ENCODE measurements at regions not wholly inside any gene's neighbourhood (a gene's known extent, or its start where the extent isn't known, plus 50 kb on each side); places are given as distances from the start of the nearest gene placed in this dataset.

- TF ChIP-seq NFRKB (IDR thresholded peaks at IDR 0.05) (no peak), ELF4 (IDR thresholded peaks at IDR 0.05) (no peak), BHLHE40 (IDR thresholded peaks at IDR 0.05; ENCODE audit: borderline replicate concordance) (no peak), FOXA1 (IDR thresholded peaks at IDR 0.05) (no peak), CTBP1 (IDR thresholded peaks at IDR 0.05; ENCODE audit: borderline replicate concordance) (no peak), PKNOX1 (IDR thresholded peaks at IDR 0.05) (no peak)
- ChIA-PET CTCF (no interaction called here), POLR2A (no interaction called here)
- DNase-seq (ENCODE audit: extremely low spot score) = no peak
These were observed 111.3 kb upstream of the PAPPA start for GRCh38 chr9:116042321-116042720.

DNA sequence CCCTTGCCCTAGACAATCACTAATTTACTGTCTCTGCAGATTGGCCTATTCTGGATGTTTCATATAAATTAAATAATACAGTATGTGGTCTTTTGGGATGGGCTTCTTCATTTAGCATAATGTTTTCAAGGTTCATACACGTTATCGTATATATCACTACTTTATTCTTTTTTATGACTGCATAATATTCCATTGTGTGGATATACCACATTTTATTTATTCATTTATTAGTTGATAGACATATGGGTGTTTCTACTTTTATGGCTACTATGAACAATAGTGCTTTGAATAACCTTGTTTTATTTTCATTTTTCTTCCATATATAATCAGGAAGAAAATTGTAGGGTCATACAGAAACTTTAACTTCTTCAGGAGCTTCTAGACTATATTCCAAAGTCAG lies 108.5 kb upstream of the PAPPA start:
- ChIA-PET CTCF (no interaction called here), POLR2A (no interaction called here)
- TF ChIP-seq BHLHE40 (IDR thresholded peaks at IDR 0.05; ENCODE audit: borderline replicate concordance) (no peak), NFRKB (IDR thresholded peaks at IDR 0.05) (no peak), SP1 (IDR thresholded peaks at IDR 0.05) (no peak), FOXK2 (IDR thresholded peaks at IDR 0.05) (no peak), PKNOX1 (IDR thresholded peaks at IDR 0.05) (no peak), LEF1 (IDR thresholded peaks at IDR 0.05; ENCODE audit: borderline replicate concordance) (no peak), FOXM1 (IDR thresholded peaks at IDR 0.05; ENCODE audit: borderline replicate concordance) (no peak), ARNT (IDR thresholded peaks at IDR 0.05) (no peak), HDGF (IDR thresholded peaks at IDR 0.05; ENCODE audit: borderline replicate concordance) (no peak), TARDBP (IDR thresholded peaks at IDR 0.05) (no peak), CTBP1 (IDR thresholded peaks at IDR 0.05; ENCODE audit: borderline replicate concordance) (no peak), SUZ12 (IDR thresholded peaks at IDR 0.05) (no peak), ELF4 (IDR thresholded peaks at IDR 0.05) (no peak)
- no peak for DNase-seq (ENCODE audit: extremely low spot score)

DNA sequence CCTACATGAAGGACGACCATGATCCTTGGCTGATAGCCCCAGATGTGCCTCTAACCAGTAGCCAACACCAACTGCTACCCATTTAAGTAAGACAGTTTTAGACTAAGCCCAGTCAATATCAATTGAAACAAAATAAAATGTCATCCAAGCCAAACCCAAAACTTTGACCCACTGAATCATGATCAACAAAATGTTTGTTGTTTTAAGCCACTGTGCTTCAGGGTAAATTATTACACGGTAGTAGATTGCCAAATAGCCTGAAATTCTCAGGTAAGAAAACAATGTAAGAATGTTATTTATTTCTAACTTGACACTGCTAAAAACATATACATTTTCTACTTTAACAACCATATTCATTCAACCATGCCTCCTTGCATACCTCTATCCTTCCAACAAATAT lies 105.5 kb upstream of the PAPPA start:
- ChIA-PET POLR2A (no interaction called here), CTCF (no interaction called here)
- no peak for TF ChIP-seq ARNT (IDR thresholded peaks at IDR 0.05)
- TF ChIP-seq L3MBTL2 (conservative IDR thresholded peaks at IDR 0.05) = no peak
- TF ChIP-seq LEF1 (IDR thresholded peaks at IDR 0.05; ENCODE audit: borderline replicate concordance) = no peak
- no peak for TF ChIP-seq FOXA1 (IDR thresholded peaks at IDR 0.05)
- no peak for TF ChIP-seq FOXM1 (IDR thresholded peaks at IDR 0.05; ENCODE audit: borderline replicate concordance)
- DNase-seq (ENCODE audit: extremely low spot score) = no peak

- TF ChIP-seq SUZ12 (IDR thresholded peaks at IDR 0.05) (no peak), L3MBTL2 (conservative IDR thresholded peaks at IDR 0.05) (no peak), HDGF (IDR thresholded peaks at IDR 0.05; ENCODE audit: borderline replicate concordance) (no peak), BHLHE40 (IDR thresholded peaks at IDR 0.05; ENCODE audit: borderline replicate concordance) (no peak), NFRKB (IDR thresholded peaks at IDR 0.05) (no peak), ZNF384 (IDR thresholded peaks at IDR 0.05) (no peak)
- CTCF ChIA-PET = no interaction called here
- DNase-seq (ENCODE audit: extremely low spot score) = no peak
- POLR2A ChIA-PET = no interaction called here
These were observed 104.1 kb upstream of the PAPPA start for GRCh38 chr9:116049456-116049855.

DNA sequence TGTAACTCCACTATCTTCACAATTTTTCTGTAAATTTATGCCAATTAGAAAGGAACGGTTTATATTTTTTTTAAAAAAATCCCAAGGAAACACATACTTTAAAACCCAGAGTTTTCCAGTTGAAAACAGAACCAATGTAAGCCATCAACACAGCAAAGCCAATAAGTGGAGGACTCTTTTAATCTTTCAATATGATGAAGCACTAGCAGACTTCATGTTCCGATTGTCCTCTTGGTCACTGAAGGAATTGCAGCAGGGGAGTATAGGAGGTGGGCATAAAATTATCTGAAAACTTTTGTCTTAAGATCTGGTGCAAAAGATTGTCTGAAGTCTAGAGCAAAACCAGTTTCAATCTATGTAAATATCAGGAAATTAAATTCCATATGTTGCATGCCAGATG lies 102.1 kb upstream of the PAPPA start:
- ChIA-PET CTCF (no interaction called here), POLR2A (no interaction called here)
- TF ChIP-seq BHLHE40 (IDR thresholded peaks at IDR 0.05; ENCODE audit: borderline replicate concordance) (no peak), PKNOX1 (IDR thresholded peaks at IDR 0.05) (no peak), TARDBP (IDR thresholded peaks at IDR 0.05) (no peak), FOXK2 (IDR thresholded peaks at IDR 0.05) (no peak), FOXM1 (IDR thresholded peaks at IDR 0.05; ENCODE audit: borderline replicate concordance) (no peak), ZNF384 (IDR thresholded peaks at IDR 0.05) (no peak), LEF1 (IDR thresholded peaks at IDR 0.05; ENCODE audit: borderline replicate concordance) (no peak), NFRKB (IDR thresholded peaks at IDR 0.05) (no peak), L3MBTL2 (conservative IDR thresholded peaks at IDR 0.05) (no peak), HDGF (IDR thresholded peaks at IDR 0.05; ENCODE audit: borderline replicate concordance) (no peak), CTBP1 (IDR thresholded peaks at IDR 0.05; ENCODE audit: borderline replicate concordance) (no peak), FOXA1 (IDR thresholded peaks at IDR 0.05) (no peak), ELF4 (IDR thresholded peaks at IDR 0.05) (no peak), SP1 (IDR thresholded peaks at IDR 0.05) (no peak), ARNT (IDR thresholded peaks at IDR 0.05) (no peak), SUZ12 (IDR thresholded peaks at IDR 0.05) (no peak)
- DNase-seq (ENCODE audit: extremely low spot score) = no peak

DNA sequence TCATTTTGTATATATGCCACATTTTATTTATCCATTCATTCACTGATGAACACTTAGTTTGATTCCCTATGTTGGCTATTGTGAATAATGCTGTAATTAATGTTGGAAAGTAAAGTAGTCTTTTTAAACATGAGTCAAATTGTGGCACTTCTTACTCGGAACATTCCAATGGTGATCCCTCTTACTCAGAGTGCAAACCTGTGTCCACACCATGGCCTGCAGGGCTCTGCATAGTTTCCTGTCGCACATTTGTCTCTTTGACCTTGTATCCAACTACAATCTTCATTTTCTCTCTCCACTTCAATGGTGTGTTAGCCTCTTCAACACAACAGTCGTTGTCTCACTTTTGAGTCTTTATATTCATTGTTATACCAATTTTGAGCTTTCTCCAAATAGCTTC lies 98.1 kb upstream of the PAPPA start:
- DNase-seq (ENCODE audit: extremely low spot score) = no peak
- ChIA-PET POLR2A (no interaction called here), CTCF (no interaction called here)
- TF ChIP-seq FOXK2 (IDR thresholded peaks at IDR 0.05) (no peak), L3MBTL2 (conservative IDR thresholded peaks at IDR 0.05) (no peak), ELF4 (IDR thresholded peaks at IDR 0.05) (no peak), LEF1 (IDR thresholded peaks at IDR 0.05; ENCODE audit: borderline replicate concordance) (no peak), ARNT (IDR thresholded peaks at IDR 0.05) (no peak), FOXM1 (IDR thresholded peaks at IDR 0.05; ENCODE audit: borderline replicate concordance) (no peak), NFRKB (IDR thresholded peaks at IDR 0.05) (no peak), FOXA1 (IDR thresholded peaks at IDR 0.05) (no peak), ZNF384 (IDR thresholded peaks at IDR 0.05) (no peak), SP1 (IDR thresholded peaks at IDR 0.05) (no peak), TARDBP (IDR thresholded peaks at IDR 0.05) (no peak), BHLHE40 (IDR thresholded peaks at IDR 0.05; ENCODE audit: borderline replicate concordance) (no peak), CTBP1 (IDR thresholded peaks at IDR 0.05; ENCODE audit: borderline replicate concordance) (no peak), HDGF (IDR thresholded peaks at IDR 0.05; ENCODE audit: borderline replicate concordance) (no peak), SUZ12 (IDR thresholded peaks at IDR 0.05) (no peak), PKNOX1 (IDR thresholded peaks at IDR 0.05) (no peak)

Measured in HEK293T (cell line).